ENCODE measurements at regions not wholly inside any gene's neighbourhood (a gene's known extent, or its start where the extent isn't known, plus 50 kb on each side); places are given as distances from the start of the nearest gene placed in this dataset.
A peak's percentile ranks its signal among the peaks of the same experiment; 100 is the strongest.

GRCh38 chr2:459931-460330, 172.0 kb upstream of the ALKAL2 start:
- peak in 1 of 2 experiments; percentile 5 for DNase-seq
- no peak overlapping the region for H2AFZ ChIP-seq
- H3K79me2 ChIP-seq (ENCODE audit: low read depth) = no peaks in the 10 kb centered on the region
- H3K27ac ChIP-seq = no peak overlapping the region
- no peaks in the 10 kb centered on the region for H3K9me3 ChIP-seq (ENCODE audit: insufficient read depth, low read depth)
- TF ChIP-seq EZH2 (IDR thresholded peaks at IDR 0.05; ENCODE audit: low read depth) (no peak), CTCF (conservative IDR thresholded peaks at IDR 0.05) (no peak)
- no peaks in the 10 kb centered on the region for H4K20me1 ChIP-seq (ENCODE audit: insufficient read depth)
- intact Hi-C loops (cut with micrococcal nuclease; ENCODE audit: unreplicated experiment) = no loop called here
- no peaks in the 10 kb centered on the region for H3K9me2 ChIP-seq (ENCODE audit: insufficient read depth)
- H3K27me3 ChIP-seq (ENCODE audit: insufficient read depth, low read depth) = peaks cover 4% of the 10 kb centered on the region; the same call in 1 of the 2 replicates
- ChIA-PET POLR2A (ENCODE audit: unreplicated experiment) (no interaction called here), CTCF (no interaction called here)
- H3K36me3 ChIP-seq (ENCODE audit: low read depth) = no peaks in the 10 kb centered on the region
- no peak overlapping the region for H3K4me3 ChIP-seq
- H3K4me2 ChIP-seq = no peak overlapping the region
- H3F3A ChIP-seq (ENCODE audit: insufficient read depth, low read depth) = no peaks in the 10 kb centered on the region
- peaks cover 29% of the 10 kb centered on the region for H3K4me1 ChIP-seq (replicated peaks; ENCODE audit: insufficient read depth)
- BruUV-seq (replicated peaks) = no TSS peak

GRCh38 chr2:458425-458815, 170.5 kb upstream of the ALKAL2 start:
- peaks cover 3% of the 10 kb centered on the region; the same call in 1 of the 2 replicates for H3K27me3 ChIP-seq (ENCODE audit: insufficient read depth, low read depth)
- H4K20me1 ChIP-seq (ENCODE audit: insufficient read depth) = no peaks in the 10 kb centered on the region
- no TSS peak for BruUV-seq (replicated peaks)
- intact Hi-C loops (cut with micrococcal nuclease; ENCODE audit: unreplicated experiment) = no loop called here
- no peak overlapping the region for H3K4me2 ChIP-seq
- no peaks in the 10 kb centered on the region for H3K36me3 ChIP-seq (ENCODE audit: low read depth)
- DNase-seq = no peak
- TF ChIP-seq CTCF (conservative IDR thresholded peaks at IDR 0.05) (no peak), EZH2 (IDR thresholded peaks at IDR 0.05; ENCODE audit: low read depth) (no peak)
- H3K4me3 ChIP-seq = no peak overlapping the region
- no peak overlapping the region for H2AFZ ChIP-seq
- CTCF ChIA-PET = no interaction called here
- H3K4me1 ChIP-seq (replicated peaks; ENCODE audit: insufficient read depth) = peaks cover 29% of the 10 kb centered on the region
- no peaks in the 10 kb centered on the region for H3K9me2 ChIP-seq (ENCODE audit: insufficient read depth)
- H3K9me3 ChIP-seq (ENCODE audit: insufficient read depth, low read depth) = no peaks in the 10 kb centered on the region
- POLR2A ChIA-PET (ENCODE audit: unreplicated experiment) = no interaction called here
- no peaks in the 10 kb centered on the region for H3F3A ChIP-seq (ENCODE audit: insufficient read depth, low read depth)
- no peaks in the 10 kb centered on the region for H3K79me2 ChIP-seq (ENCODE audit: low read depth)
- no peak overlapping the region for H3K27ac ChIP-seq

GRCh38 chr2:457792-458424, 170.0 kb upstream of the ALKAL2 start:
- Histone ChIP-seq H3K4me3 (no peak overlapping the region), H3K9me3 (ENCODE audit: insufficient read depth, low read depth) (no peaks in the 10 kb centered on the region), H2AFZ (no peak overlapping the region), H3K27me3 (ENCODE audit: insufficient read depth, low read depth) (peaks cover 3% of the 10 kb centered on the region; the same call in 1 of the 2 replicates), H3K79me2 (ENCODE audit: low read depth) (no peaks in the 10 kb centered on the region), H3K4me1 (replicated peaks; ENCODE audit: insufficient read depth) (peaks cover 29% of the 10 kb centered on the region), H3K27ac (no peak overlapping the region), H3K9me2 (ENCODE audit: insufficient read depth) (no peaks in the 10 kb centered on the region), H3K4me2 (no peak overlapping the region), H3K36me3 (ENCODE audit: low read depth) (no peaks in the 10 kb centered on the region), H3F3A (ENCODE audit: insufficient read depth, low read depth) (no peaks in the 10 kb centered on the region), H4K20me1 (ENCODE audit: insufficient read depth) (no peaks in the 10 kb centered on the region)
- TF ChIP-seq EZH2 (IDR thresholded peaks at IDR 0.05; ENCODE audit: low read depth) = no peak
- TF ChIP-seq CTCF (conservative IDR thresholded peaks at IDR 0.05) = no peak
- ChIA-PET POLR2A (ENCODE audit: unreplicated experiment) (no interaction called here), CTCF (no interaction called here)
- intact Hi-C loops (cut with micrococcal nuclease; ENCODE audit: unreplicated experiment) = no loop called here
- peak in 1 of 2 experiments; percentile 34 for DNase-seq
- BruUV-seq (replicated peaks) = no TSS peak
